ENCODE measurements at regions not wholly inside any gene's neighbourhood (a gene's known extent, or its start where the extent isn't known, plus 50 kb on each side); places are given as distances from the start of the nearest gene placed in this dataset.
"Not testable (repeated sequence)": the region's sequence is repeated elsewhere in the genome, so short reads cannot be mapped to it uniquely, and the experiment has no call there.

DNA sequence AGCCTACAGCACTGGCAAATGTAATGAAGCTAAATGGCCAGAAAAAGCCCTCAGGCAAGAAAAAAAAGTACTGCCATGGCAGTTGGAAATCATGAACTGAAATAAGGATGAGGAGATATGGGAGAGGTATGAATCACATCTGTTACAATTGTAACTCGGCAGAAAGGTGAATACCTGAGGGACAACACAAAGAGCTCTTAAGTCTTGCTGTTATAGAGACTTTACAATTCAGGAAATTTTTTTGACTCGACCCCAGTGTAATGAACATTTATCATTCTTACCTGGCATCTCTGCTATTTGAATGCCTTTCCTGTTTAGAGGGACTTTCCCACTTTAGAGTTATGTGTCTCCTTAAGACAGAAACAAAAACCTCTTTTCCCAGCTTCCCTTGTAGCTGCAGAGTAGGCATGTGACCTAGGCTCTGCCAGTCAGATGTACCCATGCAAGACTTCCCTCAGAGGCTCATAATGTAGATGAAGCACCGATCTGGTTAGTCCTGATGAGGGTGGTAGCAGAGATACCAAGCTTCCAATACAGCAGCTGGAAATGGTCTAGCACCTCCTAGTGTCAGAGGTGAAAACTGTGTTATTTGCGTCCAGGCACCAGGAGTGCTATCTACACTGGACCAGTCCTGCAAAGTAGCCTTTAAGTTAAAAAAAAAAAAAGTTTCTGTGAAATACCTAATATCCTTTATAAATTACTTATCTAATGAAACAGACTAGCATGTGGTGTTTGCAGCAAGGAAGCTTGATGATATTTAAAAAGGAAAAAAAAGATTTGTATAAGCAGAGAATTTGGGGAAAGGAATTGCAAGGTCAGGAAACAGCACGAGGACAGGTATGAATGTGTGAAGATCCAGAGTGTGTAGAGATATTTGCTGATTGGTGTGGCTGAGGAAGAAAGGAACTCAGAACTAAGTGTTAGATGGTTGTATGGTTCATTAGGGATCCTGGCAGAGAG, 146.9 kb upstream of the SLC1A3 start:
- H3K36me3 Mint-ChIP-seq = no peaks in the 10 kb centered on the region
- peaks cover 11% of the 10 kb centered on the region for H3K27me3 Mint-ChIP-seq
- DNase-seq = no peak
- H3K27ac Mint-ChIP-seq = no peak overlapping the region
- H3K9me3 Mint-ChIP-seq = no peaks in the 10 kb centered on the region
- H3K4me3 Mint-ChIP-seq = no peak overlapping the region
- H3K4me1 Mint-ChIP-seq = no peaks in the 10 kb centered on the region

DNA sequence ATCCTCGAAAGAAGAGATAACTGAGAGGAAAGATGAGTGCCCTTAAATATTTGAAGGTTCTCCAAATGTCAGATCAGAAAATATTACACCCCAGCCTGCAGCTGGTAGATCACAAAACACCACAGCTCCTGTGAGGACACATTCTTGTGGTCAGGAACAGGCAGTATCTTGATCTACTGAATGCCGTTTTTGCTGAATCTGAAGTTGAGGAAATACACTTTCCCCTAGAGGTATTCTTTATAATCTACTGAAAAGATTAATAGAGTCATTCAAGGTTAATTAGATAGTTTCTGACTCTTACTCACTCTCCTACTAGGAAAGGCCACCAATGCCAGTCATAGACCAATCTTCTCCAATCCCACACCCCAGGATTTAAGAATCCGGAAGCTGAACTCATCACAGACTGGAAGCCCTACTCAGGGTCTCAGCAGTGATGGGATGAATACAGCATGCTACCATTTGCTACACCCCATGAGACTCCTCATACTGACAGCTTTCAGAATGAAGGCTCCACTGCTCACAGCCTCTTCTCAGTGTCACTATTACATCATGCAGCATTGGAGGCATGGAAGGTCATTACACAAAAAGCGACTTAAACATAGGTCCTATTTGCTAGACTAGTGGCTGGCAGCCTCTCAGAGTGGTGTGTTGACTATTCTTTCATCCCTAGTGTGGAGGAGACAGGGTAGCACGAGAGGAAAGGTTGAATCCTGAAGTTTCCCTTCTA, 143.9 kb upstream of the SLC1A3 start:
- H3K4me3 Mint-ChIP-seq = no peak overlapping the region

DNA sequence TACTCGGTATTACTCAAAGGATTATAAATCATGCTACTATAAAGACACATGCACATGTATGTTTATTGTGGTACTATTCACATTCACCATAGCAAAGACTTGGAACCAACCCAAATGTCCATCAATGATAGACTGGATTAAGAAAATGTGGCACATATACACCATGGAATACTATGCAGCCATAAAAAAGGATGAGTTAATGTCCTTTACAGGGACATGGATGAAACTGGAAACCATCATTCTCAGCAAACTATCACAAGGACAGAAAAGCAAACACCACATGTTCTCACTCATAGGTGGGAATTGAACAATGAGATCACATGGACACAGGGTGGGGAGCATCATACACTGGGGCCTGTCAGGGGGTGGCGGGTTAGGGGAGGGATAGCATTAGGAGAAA, 130.5 kb upstream of the SLC1A3 start:
- H3K36me3 Mint-ChIP-seq, H3K4me3 Mint-ChIP-seq, H3K4me1 Mint-ChIP-seq, H3K27ac Mint-ChIP-seq, H3K27me3 Mint-ChIP-seq, DNase-seq: not testable (repeated sequence)
- peaks cover 12% of the 10 kb centered on the region for H3K9me3 Mint-ChIP-seq

More for the DNA sequence above, 143.9 kb upstream of the SLC1A3 start:
- Mint-ChIP-seq H3K27me3 (peaks cover 10% of the 10 kb centered on the region), H3K27ac (no peak overlapping the region), H3K9me3 (no peaks in the 10 kb centered on the region), H3K4me1 (no peaks in the 10 kb centered on the region), H3K36me3 (no peaks in the 10 kb centered on the region)
- no peak for DNase-seq

DNA sequence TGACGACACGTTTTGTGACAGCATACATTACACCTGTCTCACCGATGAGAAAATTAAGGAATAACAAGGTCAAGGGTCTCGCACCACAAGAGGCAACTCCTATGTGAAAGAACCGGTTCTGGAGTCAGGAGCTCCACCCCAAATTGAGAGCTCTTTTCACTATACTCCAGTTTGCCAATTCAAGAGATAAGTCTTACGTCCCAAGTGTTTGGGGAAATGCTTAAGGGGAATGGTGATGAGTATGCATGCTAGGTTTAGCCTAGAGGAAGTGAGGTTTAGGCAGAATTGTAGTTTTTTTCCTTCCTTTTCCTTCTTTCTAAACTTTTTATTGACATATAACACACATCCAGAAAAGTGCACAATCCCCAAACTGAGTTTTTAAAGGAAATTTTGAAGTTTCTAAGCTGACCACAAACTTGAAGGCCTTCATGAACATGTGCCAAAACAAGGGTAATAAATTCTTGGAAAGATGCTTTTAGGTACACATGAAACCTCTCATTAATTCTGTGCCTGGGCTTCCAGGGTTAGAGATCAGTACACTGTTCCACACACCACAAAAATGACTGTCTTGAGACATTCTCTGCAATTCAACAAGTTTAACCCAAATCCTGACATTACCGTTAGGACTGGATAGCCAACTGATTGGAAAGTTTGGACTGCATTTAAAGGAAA, 127.6 kb upstream of the SLC1A3 start:
- no peak for DNase-seq
- H3K4me3 Mint-ChIP-seq = no peak overlapping the region
- peaks cover 14% of the 10 kb centered on the region for H3K9me3 Mint-ChIP-seq
- no peaks in the 10 kb centered on the region for H3K36me3 Mint-ChIP-seq
- H3K27ac Mint-ChIP-seq = no peak overlapping the region
- H3K4me1 Mint-ChIP-seq = no peaks in the 10 kb centered on the region
- no peaks in the 10 kb centered on the region for H3K27me3 Mint-ChIP-seq

DNA sequence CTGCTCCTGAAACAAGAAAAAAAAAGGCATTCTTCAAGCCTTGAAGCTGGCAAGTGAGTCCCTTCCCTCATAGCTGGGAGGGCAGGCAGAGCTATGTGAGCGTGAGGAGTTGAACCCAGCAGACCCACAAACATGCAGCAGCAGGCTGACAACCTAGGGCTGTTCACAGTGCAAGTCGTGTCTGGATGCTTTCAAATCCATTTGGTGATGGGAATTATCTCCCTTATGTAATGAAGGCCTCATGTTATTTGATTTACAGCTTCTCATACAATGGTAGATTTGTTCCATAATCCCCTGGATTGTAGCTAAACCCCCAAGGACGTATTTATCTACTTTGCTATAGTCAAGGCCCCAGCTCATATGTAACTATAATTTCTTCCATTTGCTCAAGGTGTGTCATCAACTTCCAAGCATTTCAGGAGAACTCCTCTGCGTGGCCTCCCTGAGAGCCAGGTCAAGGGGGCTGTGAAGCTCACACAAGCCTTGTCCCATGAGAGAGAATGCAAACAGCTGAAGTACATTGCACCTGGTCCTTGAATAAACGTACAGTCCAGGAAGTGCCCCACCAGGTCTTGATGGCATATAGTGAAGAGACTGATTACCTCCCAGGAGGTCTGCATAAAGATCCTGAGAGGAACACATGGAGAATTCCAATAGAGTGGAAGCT, 124.8 kb upstream of the SLC1A3 start:
- Mint-ChIP-seq H3K9me3 (peaks cover 2% of the 10 kb centered on the region), H3K4me1 (no peaks in the 10 kb centered on the region), H3K36me3 (no peaks in the 10 kb centered on the region), H3K27ac (no peak overlapping the region), H3K27me3 (no peaks in the 10 kb centered on the region), H3K4me3 (no peak overlapping the region)
- no peak for DNase-seq

DNA sequence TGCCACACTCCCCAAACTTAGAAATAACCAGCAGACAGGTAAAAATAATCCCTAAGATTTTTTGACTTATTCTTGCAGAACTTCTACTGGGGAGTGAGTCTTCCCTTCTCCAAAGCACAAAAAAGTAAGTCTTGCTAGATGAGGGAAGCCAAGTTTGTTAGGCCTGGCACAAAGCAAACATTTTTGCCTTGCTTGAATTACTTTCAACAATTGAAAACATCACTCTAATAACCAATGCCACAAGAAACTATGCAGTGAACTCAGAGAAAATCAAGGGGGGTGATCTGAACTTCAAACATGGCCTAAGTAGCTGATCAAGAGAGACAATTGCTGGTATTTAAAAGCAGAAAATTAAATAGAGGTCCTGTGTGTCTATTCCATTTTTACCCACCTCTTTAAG, 123.6 kb upstream of the SLC1A3 start:
- Mint-ChIP-seq H3K9me3 (peaks cover 2% of the 10 kb centered on the region), H3K4me1 (no peaks in the 10 kb centered on the region), H3K27me3 (no peaks in the 10 kb centered on the region), H3K36me3 (no peaks in the 10 kb centered on the region), H3K4me3 (no peak overlapping the region), H3K27ac (no peak overlapping the region)
- DNase-seq = no peak

DNA sequence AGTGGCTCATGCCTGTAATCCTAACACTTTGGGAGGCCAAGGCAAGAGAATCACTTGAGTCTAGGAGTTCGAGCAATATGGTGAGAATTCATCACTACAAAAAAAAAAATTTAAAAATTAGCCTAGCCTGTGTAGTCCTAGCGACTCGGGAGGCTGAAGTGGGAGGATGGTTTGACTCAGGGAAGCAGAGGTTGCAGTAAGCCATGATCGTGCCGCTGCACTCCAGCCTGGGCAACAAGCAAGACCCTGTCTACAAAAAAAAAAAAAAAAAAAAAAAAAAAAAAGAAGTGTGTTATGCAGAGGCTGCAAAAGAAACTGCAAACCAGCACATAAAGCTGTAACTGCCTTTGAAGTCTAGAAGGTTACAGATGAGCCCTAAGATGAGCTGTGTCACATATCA, 116.9 kb upstream of the SLC1A3 start:
- no peaks in the 10 kb centered on the region for H3K9me3 Mint-ChIP-seq
- H3K27me3 Mint-ChIP-seq = no peaks in the 10 kb centered on the region
- no peak for DNase-seq
- no peak overlapping the region for H3K27ac Mint-ChIP-seq
- no peaks in the 10 kb centered on the region for H3K36me3 Mint-ChIP-seq
- no peaks in the 10 kb centered on the region for H3K4me1 Mint-ChIP-seq
- no peak overlapping the region for H3K4me3 Mint-ChIP-seq

DNA sequence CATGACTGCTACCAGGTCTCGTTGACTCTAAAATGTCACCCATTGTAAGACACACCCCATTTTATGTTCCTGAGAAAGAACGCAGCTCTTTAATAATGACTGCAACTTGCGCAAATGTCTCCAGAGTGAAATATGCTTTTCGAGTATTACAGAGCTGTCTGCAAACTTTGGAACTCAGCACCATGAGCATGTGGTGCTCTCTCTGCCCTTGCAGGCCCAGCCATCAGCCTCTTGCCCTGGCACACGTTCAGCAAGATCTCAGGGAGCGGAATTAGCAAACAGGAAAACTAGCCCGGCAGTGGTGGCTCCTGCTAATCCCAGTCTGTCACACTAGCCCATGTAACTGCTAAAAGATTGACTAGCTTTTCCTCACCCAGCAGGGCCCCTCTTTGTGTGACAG, 114.5 kb upstream of the SLC1A3 start:
- DNase-seq = no peak
- H3K9me3 Mint-ChIP-seq = no peaks in the 10 kb centered on the region
- H3K27me3 Mint-ChIP-seq = no peaks in the 10 kb centered on the region
- H3K4me3 Mint-ChIP-seq = no peak overlapping the region
- H3K36me3 Mint-ChIP-seq = no peaks in the 10 kb centered on the region
- no peaks in the 10 kb centered on the region for H3K4me1 Mint-ChIP-seq
- no peak overlapping the region for H3K27ac Mint-ChIP-seq

DNA sequence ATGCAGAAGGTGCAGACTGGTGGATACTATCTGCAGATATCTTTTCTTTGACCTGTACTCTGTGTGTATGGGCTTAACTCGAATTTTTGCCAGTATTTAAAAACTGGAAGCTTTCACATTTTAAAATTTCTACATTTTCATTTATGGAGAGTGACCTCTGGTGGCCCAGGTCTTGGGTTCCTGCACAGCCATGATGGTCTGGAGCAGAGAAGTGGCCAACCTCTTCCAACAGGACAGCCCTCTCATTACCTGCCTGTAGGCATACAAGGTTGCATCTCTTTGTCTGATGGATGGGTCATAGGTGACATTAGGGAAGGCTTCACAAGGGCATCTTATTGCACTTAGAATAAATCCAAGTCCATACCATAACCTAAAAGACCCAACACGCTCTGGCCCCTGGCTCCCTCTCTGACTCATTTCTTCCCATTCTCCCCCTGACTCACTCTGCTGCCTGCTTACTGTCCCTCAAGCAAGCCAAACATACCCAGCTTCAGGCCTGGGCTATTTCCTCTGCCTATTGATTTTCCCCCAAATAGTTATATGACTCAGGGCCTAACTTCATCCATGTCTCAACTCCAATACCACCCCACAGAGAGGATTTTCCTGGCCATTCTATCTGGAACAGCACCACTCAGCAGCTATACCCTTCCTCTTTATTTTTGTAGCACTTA, 113.3 kb upstream of the SLC1A3 start:
- no peaks in the 10 kb centered on the region for H3K36me3 Mint-ChIP-seq
- H3K9me3 Mint-ChIP-seq = no peaks in the 10 kb centered on the region
- H3K4me3 Mint-ChIP-seq = no peak overlapping the region
- no peak overlapping the region for H3K27ac Mint-ChIP-seq
- no peaks in the 10 kb centered on the region for H3K27me3 Mint-ChIP-seq
- no peaks in the 10 kb centered on the region for H3K4me1 Mint-ChIP-seq
- no peak for DNase-seq

DNA sequence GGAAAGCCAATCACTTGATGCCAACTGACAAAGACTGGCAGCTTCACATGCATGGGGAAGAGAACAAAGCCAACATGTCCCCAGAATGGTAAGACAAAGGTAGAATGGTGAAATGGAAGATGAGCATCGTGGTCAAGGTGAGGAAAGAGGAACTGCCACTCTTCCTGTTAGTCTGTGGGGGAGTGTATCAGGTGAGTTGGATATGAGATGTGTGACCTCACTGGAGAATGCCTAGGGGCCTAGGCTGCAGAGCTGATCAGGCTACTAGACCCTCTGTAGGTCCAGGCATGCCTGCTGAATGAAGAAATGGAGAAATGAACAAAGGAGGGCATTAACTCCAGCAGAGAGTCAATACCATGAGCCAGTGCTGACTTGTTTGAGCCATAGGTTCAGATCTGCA, 112.4 kb upstream of the SLC1A3 start:
- DNase-seq = no peak
- Mint-ChIP-seq H3K36me3 (no peaks in the 10 kb centered on the region), H3K4me1 (no peaks in the 10 kb centered on the region), H3K9me3 (no peaks in the 10 kb centered on the region), H3K4me3 (no peak overlapping the region), H3K27me3 (no peaks in the 10 kb centered on the region), H3K27ac (no peak overlapping the region)

DNA sequence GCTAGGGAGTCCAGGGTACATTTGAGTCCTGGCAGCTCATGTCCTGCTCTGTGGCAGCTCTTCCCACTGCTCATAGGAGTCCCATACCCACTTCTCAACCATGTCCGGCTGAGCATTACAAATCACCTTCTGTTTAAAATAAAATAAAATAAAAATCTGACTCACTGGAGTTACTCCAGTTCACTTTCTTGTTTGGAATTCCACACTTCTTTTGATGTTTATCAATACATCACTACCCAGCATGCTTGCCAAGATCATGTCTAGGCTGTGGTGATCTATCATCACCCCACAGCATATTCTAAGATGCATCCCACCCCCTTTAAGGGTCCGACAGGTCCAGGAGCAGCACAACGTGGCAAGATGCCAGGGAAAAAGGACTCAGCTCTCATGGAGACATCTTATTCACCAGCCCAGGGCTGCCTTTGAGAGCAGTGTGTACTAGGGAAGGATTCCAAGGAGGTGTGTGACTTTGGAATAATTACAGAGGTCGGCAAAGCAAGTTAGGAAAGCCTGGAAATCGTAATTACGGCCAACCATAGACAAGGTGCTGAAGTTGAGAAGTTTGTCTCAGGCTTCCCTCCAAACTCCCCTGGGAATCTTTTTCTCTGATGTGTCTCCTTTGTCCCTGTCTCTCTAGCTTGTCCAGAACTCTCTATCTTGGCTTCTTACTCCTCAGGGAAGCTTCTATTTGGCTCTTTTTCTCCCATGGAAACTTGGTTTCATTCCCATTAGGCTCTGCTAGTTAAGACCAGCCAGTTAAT, 111.4 kb upstream of the SLC1A3 start:
- H3K36me3 Mint-ChIP-seq = no peaks in the 10 kb centered on the region
- no peak overlapping the region for H3K27ac Mint-ChIP-seq
- H3K4me3 Mint-ChIP-seq = no peak overlapping the region
- peaks cover 4% of the 10 kb centered on the region for H3K27me3 Mint-ChIP-seq
- no peak for DNase-seq
- no peaks in the 10 kb centered on the region for H3K4me1 Mint-ChIP-seq
- H3K9me3 Mint-ChIP-seq = no peaks in the 10 kb centered on the region

DNA sequence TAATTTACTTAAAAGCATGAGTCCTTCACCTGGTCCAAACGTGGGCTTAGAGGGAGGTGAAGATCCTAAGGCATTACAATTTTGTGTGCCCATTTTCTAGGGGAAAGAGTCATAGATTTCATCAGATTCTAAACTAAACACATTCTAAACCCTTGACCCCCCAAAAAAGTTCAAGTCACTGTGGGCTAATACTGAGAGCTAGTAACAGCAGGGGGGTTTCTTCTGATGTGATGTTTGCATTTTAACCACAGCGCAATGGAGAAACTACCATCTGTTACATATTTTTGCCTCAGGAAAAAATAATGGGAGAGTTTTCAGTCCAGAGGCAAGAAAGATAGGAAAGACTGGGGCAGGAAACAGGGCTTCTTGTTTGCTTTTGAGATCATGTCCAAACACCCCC, 110.8 kb upstream of the SLC1A3 start:
- Mint-ChIP-seq H3K4me1 (no peaks in the 10 kb centered on the region), H3K27ac (no peak overlapping the region), H3K36me3 (no peaks in the 10 kb centered on the region), H3K27me3 (peaks cover 4% of the 10 kb centered on the region), H3K4me3 (no peak overlapping the region), H3K9me3 (no peaks in the 10 kb centered on the region)
- DNase-seq = no peak

DNA sequence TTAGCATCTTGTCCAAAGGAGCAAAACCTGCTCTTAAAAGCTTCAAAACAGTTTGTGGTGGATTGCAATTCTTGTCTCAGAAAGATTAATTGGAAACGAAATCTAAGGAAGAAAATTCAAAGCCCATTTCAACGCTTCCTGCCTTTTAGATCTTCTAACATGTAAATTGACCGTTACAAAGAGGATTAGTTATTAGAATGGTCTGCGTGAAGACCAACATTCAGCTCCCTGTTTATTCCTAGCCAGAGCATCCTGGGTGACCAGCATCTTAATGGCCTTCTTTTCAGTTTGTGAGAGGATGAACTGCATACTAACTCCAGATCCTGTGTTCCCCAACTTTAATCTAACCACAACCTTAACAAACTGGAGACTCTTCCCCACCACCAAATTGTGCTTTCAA, 109.9 kb upstream of the SLC1A3 start:
- Mint-ChIP-seq H3K9me3 (no peaks in the 10 kb centered on the region), H3K4me3 (no peak overlapping the region), H3K27me3 (peaks cover 4% of the 10 kb centered on the region), H3K27ac (no peak overlapping the region), H3K4me1 (no peaks in the 10 kb centered on the region), H3K36me3 (no peaks in the 10 kb centered on the region)
- DNase-seq = no peak

DNA sequence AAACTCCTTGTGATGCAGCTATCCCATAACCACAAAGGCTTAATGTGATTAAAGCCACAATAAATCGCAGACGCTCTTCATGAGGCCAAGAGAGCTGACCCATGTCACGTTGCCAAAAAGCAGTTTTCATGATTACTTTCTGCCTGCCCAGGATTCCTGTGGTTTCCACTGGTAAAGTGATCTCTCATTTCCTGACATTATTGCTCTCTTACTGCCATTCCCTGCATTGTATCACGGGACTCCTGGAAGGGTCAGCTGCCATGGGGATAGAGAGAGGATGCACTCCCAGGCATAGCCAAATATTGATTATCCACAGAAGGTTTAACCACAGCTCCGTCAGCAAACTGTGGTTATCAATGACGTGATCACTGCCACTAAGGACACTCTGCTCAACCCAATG, 103.8 kb upstream of the SLC1A3 start:
- H3K4me1 Mint-ChIP-seq = no peaks in the 10 kb centered on the region
- no peak overlapping the region for H3K4me3 Mint-ChIP-seq
- no peaks in the 10 kb centered on the region for H3K36me3 Mint-ChIP-seq
- no peaks in the 10 kb centered on the region for H3K9me3 Mint-ChIP-seq
- peaks cover 7% of the 10 kb centered on the region for H3K27me3 Mint-ChIP-seq
- DNase-seq = no peak
- no peak overlapping the region for H3K27ac Mint-ChIP-seq

All from activated naive CD8-positive, alpha-beta T cell treated with anti-CD3 and anti-CD28 coated beads for 36 hours (primary cell).